ENCODE measurements at regions not wholly inside any gene's neighbourhood (a gene's known extent, or its start where the extent isn't known, plus 50 kb on each side); places are given as distances from the start of the nearest gene placed in this dataset.

DNA sequence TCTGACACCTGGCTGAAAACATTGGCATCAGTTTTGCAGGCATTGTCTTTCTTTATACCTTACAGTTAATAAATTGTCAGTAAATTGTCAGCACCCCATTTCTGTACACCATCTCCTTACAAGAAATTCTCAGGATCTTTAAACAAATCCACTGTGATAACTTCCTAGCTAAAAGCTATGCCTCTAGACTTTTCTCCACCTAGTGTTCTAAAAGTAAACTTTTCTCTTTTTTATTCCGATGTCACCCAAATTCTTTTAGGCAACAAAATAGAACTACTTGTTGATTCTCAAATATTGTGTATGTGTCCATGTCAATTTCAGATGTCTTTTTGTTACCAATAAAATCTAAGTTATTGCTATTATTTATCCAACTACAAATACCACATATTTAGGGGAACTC lies 617.4 kb upstream of the NRXN1 start:
- TF ChIP-seq, protein P1, sequence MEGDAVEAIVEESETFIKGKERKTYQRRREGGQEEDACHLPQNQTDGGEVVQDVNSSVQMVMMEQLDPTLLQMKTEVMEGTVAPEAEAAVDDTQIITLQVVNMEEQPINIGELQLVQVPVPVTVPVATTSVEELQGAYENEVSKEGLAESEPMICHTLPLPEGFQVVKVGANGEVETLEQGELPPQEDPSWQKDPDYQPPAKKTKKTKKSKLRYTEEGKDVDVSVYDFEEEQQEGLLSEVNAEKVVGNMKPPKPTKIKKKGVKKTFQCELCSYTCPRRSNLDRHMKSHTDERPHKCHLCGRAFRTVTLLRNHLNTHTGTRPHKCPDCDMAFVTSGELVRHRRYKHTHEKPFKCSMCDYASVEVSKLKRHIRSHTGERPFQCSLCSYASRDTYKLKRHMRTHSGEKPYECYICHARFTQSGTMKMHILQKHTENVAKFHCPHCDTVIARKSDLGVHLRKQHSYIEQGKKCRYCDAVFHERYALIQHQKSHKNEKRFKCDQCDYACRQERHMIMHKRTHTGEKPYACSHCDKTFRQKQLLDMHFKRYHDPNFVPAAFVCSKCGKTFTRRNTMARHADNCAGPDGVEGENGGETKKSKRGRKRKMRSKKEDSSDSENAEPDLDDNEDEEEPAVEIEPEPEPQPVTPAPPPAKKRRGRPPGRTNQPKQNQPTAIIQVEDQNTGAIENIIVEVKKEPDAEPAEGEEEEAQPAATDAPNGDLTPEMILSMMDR (conservative IDR thresholded peaks at IDR 0.05; ENCODE audit: low read depth in 2 of 2) = peak in 1 of 2 experiments; percentile 15; a peak in 1 of 4 replicates
- TF ChIP-seq EZH2phosphoT487 (IDR thresholded peaks at IDR 0.05; ENCODE audit: unreplicated experiment) = no peak
- no peak for TF ChIP-seq REST (IDR thresholded peaks at IDR 0.05; ENCODE audit: unreplicated experiment)
- no peak for TF ChIP-seq STAT1 (IDR thresholded peaks at IDR 0.05; ENCODE audit: unreplicated experiment)
- no peak for TF ChIP-seq CREB1 (CRISPR knock-in tag; IDR thresholded peaks at IDR 0.05; ENCODE audit: low read depth)
- no peak for TF ChIP-seq POLR2AphosphoS5 (IDR thresholded peaks at IDR 0.05; ENCODE audit: low read depth)
- no peak for TF ChIP-seq ZNF114 (CRISPR knock-in tag; IDR thresholded peaks at IDR 0.05)
- TF ChIP-seq EZH2 (IDR thresholded peaks at IDR 0.05; ENCODE audit: low read depth, unreplicated experiment) = no peak
- TF ChIP-seq ZNF331 (CRISPR knock-in tag; IDR thresholded peaks at IDR 0.05; ENCODE audit: low read depth) = no peak
- TF ChIP-seq JUNB (IDR thresholded peaks at IDR 0.05; ENCODE audit: unreplicated experiment) = no peak
- no peak for TF ChIP-seq ETS1 (IDR thresholded peaks at IDR 0.05)
- TF ChIP-seq NANOG (IDR thresholded peaks at IDR 0.05; ENCODE audit: borderline replicate concordance) = no peak
- TF ChIP-seq, protein P2, sequence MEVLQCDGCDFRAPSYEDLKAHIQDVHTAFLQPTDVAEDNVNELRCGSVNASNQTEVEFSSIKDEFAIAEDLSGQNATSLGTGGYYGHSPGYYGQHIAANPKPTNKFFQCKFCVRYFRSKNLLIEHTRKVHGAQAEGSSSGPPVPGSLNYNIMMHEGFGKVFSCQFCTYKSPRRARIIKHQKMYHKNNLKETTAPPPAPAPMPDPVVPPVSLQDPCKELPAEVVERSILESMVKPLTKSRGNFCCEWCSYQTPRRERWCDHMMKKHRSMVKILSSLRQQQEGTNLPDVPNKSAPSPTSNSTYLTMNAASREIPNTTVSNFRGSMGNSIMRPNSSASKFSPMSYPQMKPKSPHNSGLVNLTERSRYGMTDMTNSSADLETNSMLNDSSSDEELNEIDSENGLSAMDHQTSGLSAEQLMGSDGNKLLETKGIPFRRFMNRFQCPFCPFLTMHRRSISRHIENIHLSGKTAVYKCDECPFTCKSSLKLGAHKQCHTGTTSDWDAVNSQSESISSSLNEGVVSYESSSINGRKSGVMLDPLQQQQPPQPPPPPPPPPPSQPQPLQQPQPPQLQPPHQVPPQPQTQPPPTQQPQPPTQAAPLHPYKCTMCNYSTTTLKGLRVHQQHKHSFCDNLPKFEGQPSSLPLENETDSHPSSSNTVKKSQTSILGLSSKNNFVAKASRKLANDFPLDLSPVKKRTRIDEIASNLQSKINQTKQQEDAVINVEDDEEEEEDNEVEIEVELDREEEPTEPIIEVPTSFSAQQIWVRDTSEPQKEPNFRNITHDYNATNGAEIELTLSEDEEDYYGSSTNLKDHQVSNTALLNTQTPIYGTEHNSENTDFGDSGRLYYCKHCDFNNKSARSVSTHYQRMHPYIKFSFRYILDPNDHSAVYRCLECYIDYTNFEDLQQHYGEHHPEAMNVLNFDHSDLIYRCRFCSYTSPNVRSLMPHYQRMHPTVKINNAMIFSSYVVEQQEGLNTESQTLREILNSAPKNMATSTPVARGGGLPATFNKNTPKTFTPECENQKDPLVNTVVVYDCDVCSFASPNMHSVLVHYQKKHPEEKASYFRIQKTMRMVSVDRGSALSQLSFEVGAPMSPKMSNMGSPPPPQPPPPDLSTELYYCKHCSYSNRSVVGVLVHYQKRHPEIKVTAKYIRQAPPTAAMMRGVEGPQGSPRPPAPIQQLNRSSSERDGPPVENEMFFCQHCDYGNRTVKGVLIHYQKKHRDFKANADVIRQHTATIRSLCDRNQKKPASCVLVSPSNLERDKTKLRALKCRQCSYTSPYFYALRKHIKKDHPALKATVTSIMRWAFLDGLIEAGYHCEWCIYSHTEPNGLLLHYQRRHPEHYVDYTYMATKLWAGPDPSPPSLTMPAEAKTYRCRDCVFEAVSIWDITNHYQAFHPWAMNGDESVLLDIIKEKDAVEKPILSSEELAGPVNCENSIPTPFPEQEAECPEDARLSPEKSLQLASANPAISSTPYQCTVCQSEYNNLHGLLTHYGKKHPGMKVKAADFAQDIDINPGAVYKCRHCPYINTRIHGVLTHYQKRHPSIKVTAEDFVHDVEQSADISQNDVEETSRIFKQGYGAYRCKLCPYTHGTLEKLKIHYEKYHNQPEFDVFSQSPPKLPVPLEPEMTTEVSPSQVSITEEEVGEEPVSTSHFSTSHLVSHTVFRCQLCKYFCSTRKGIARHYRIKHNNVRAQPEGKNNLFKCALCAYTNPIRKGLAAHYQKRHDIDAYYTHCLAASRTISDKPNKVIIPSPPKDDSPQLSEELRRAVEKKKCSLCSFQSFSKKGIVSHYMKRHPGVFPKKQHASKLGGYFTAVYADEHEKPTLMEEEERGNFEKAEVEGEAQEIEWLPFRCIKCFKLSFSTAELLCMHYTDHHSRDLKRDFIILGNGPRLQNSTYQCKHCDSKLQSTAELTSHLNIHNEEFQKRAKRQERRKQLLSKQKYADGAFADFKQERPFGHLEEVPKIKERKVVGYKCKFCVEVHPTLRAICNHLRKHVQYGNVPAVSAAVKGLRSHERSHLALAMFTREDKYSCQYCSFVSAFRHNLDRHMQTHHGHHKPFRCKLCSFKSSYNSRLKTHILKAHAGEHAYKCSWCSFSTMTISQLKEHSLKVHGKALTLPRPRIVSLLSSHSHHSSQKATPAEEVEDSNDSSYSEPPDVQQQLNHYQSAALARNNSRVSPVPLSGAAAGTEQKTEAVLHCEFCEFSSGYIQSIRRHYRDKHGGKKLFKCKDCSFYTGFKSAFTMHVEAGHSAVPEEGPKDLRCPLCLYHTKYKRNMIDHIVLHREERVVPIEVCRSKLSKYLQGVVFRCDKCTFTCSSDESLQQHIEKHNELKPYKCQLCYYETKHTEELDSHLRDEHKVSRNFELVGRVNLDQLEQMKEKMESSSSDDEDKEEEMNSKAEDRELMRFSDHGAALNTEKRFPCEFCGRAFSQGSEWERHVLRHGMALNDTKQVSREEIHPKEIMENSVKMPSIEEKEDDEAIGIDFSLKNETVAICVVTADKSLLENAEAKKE (CRISPR knock-in tag; IDR thresholded peaks at IDR 0.05) = no peak

All from GM23338 (cell line).